ENCODE measurements at regions not wholly inside any gene's neighbourhood (a gene's known extent, or its start where the extent isn't known, plus 50 kb on each side); places are given as distances from the start of the nearest gene placed in this dataset.
A peak's percentile ranks its signal among the peaks of the same experiment; 100 is the strongest.
"Not testable (repeated sequence)": the region's sequence is repeated elsewhere in the genome, so short reads cannot be mapped to it uniquely, and the experiment has no call there.

DNA sequence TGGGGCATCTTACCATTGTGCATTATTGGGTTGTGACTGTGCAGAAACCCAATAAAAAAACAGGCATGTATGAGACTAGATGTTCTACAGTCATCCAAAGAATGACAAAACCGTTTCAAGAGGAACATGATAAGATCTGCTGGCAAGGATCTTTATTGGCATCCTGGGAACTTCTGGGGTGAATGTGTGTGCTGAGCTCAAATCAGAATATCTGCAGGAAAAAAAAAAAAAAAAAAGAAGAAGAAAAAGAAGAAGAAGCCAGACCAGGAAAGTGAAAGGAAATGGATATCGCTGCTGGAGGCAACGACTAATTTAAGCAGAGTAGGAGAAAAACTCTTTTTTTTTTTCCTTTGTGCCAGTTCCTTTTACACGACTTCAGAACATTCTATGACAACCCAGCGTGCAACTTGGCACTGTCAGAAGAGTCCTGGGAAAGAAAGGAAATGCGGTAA is 484.2 kb upstream of the BOD1L1 start:
- peak; percentile 92 for DNase-seq (ENCODE audit: low read depth)

DNA sequence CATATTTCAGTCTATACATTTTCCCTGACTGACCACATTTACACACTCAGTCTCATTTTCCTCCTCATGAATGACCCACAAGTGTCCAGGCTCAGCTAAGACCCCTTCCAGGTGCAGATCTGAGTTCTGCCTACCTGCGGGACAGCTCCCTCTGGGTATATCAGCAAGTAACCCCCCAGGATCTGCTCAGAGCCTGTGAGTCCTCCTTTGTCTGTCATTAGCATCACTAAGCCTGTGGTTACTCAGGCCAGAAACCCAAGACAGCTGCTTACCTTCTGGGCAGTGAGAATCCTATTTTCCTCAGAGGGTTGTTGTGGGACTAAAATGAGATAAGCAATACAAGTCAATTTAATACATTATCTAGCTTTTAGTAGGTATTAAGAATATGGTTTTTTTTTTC is 487.6 kb upstream of the BOD1L1 start:
- DNase-seq (ENCODE audit: low read depth): no peak

DNA sequence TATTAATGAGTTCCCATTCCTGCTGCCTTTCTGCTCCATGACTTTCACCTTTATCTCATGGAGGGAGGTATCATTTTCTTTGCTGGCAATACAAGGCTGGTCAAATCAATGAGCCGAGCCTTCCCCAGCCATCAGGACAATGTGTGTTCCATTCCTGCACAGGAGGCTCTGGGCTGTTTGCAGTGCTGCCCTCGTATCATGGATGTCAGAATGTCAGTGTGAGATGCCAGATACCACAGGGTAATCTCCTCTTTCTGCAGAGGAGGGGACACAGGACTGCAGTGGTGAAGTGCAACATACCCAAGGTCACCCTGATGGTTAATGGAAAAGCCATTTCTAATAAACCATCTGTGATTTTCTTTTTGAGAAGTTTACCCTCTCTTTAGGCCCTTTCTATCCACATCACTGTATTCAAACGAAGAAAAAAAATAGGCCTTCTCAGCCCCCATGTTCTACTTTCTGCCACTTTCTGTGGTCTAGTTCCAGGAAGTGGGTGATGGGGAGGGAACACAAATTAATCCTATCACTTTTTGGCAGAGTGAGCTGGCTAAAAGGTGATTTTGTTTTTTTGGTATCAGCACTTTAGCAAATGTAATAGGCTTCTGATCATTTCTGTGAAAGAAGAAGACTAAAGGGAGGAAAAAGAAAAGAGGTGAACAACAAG is 490.2 kb upstream of the BOD1L1 start:
- no peak for DNase-seq (ENCODE audit: low read depth)

DNA sequence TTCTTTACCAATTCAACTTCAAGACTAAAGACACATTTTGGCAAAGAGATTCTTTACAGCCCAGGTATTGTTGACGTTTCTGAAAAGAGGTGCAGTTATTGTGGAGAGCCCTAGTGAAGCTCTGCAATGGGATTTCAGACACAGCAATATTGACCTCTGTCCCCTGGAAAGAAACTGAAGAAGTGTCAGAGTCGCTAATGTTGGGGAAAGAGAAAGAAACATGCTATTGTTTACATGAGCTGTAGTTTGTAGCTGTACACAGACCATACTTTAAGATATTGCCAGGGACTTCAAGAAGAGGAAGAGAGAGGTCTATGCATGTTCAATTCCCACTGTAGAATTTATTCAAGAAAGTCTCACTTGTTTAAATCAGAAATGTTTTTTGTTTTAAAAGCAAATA is 497.3 kb upstream of the BOD1L1 start:
- DNase-seq (ENCODE audit: low read depth): no peak

DNA sequence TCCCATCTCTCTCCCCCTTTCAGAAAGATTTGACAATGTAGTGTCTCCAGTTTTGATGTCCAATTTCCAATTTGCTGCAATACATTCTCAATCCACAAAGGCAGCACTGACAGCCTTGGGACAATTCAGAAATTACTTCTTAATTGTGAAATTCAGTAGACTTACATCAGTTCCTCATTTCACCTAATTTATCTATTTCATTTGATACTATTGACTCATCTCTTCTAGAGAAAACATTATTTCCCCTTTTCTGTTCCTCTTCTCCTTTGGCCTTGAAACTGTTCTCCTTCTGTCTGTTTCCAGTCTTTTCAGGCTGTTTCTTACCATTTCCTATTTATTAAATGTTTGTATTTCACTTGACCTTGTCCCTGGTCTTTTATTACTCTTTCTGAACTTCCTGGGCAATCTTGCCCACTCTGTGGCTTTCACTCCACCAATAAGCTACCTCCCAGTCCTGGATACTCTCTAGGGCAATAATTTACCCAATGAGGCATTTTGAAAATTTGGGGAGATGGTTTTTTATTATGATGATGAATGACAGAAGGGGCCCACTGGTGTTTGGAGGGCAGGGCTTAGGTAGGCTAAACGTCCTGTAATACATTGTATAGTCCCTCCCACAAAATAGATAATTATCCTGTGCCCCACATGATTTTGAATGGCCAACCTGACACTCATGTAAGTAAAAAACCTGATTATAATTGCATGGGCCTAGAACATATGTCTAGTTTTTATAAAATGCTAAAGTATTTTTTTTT is 498.0 kb upstream of the BOD1L1 start:
- DNase-seq (ENCODE audit: low read depth): no peak

DNA sequence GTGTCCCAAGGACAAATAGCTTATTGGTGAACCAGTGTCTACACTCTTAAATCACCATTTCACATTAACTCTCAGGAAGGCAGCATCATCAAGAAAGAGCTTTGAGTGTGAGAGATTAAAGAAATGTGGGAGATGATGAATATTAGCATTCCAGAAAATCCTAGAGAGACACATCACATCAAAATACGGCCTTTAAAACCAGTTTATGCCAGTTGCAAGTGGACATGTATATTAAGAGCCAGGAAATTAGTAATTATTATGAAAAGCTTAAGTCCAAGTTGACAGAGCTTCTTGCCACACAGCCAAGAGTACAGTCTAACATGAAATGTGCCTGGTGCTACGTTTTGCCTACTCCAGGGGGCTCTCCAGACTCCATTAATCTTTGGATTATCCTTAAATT is 503.0 kb upstream of the BOD1L1 start:
- DNase-seq (ENCODE audit: low read depth): peak; percentile 64

DNA sequence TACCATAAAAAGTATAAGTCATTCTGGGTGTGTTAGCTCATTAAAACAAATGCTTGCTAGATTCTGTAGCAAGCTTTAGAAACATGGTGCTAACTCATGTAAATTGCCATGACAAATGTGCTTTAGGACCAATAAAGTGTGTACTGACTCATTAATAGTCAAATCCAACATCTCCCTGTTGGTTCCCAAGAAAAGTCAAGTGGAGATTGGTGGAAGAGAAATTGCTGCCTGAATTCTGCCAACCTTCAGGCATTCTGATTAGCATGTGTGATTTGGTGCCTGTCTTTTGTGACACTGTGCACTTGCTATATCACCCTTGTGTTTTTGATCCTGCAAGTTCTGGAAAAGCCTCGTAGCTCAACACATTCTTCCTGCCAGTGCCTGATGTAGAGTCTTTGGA is 503.8 kb upstream of the BOD1L1 start:
- DNase-seq (ENCODE audit: low read depth): no peak

DNA sequence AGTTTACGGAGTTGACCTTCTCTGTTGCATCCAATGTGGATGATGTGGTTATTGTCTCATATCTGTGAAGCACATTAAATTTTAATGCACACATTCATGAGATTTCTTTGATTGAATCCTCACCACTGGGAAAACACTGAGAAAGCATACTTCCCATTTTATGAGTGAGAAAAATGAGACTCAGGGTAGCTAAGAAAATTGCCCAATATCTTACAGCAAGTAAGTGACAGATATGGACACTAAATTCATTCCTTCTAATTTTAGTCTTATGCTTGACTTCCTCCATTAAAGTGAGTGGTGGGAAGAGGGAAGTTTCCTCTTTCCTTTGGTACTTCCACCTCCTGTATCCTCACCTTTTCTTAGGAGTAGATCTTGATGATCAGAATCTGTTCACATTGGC is 504.8 kb upstream of the BOD1L1 start:
- DNase-seq (ENCODE audit: low read depth): no peak

DNA sequence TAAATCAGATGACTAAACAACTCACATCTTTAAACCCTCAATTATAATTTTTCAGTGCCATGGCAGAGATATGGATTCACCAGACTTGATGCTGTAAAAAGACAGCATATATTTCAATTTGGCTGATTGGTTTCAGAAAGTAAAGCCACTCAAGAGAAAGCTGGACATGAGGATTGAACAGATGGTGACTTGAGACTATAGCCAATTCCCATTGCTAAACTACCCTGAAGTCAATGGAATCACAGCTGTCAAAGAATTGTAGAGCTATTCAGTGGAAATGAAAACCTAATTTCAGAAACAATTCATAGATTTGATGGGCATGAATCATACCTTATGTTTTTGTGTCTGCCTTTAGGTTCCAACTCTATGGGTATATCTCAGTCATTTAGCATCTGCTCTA is 510.6 kb upstream of the BOD1L1 start:
- no peak for DNase-seq (ENCODE audit: low read depth)

DNA sequence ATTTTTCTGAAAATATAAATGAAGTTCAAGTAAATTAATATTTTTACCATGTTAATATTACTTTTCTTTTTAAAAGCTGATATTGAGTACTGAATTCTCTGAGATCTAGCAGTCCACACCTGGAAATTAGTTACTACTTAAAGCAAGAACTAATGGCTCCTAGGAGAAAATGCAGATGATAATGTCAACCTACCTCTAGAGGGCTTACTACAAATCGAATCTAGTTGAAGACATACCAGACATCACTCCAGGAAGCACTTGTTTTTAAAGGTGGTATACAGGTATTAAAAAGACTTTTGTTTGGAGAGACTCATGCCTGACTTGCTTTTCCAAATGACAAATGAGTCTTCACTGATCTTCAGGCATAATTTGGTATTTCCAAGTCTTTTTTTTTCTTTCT is 516.4 kb upstream of the BOD1L1 start:
- DNase-seq (ENCODE audit: low read depth): no peak

DNA sequence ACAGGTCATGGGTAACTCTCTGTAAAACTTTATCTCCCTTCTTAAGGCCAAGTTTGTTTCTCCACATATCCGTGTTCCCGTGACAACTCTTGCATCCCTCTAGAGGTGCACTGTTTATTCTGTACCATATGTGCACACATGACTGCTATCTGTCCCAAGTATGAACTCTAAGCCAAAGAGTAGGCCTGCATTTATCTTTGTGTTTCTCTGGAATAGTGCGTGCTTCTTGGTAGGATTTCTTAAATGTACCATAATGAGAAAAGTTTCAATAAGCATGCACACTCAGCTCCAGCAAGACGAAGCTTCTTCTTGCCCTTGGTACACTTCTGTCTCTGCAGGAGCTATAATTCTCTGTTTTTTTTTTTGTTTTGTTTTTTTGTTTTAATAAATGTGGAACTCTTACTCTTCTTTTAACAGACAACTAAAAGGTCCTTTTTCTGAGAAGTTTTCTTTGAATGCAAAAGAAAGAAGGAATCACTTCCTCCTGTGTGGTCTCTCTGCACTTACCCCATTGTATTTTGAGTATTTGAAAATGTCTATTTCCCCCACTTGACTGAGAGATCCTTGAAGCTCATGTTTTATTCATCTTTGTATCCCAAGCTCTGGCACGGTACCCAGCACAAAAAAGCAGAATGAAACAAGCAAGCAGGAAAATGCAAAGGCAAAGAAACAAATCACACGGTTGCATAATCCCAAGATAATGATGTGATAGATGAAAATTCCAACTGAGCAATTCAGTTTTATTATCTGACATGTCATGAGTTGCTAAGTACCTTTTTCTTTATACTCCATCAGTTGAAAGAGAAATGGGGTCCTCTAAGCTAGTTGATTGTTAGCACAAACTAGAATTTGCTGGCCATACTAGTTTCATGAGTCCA is 521.9 kb upstream of the BOD1L1 start:
- DNase-seq (ENCODE audit: low read depth): no peak

DNA sequence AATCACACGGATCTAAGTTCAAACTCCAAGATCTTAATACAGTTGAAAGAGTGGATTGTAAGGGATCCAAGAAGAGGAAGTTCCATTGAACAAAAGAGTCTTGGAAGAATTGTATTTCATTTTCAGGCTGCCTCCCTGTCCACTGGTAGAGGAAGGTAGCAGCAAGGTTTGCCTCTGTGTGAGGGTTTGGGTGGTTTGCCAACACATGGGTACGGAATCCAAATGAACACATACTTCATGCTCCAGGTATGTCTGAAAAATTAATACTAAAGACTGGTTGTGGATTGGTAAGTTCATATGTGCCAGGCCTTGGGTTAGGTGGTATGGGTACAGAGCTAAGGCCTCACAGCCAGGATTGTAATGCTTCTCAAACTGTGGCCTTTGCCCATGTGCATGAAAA is 523.6 kb upstream of the BOD1L1 start:
- no peak for DNase-seq (ENCODE audit: low read depth)

DNA sequence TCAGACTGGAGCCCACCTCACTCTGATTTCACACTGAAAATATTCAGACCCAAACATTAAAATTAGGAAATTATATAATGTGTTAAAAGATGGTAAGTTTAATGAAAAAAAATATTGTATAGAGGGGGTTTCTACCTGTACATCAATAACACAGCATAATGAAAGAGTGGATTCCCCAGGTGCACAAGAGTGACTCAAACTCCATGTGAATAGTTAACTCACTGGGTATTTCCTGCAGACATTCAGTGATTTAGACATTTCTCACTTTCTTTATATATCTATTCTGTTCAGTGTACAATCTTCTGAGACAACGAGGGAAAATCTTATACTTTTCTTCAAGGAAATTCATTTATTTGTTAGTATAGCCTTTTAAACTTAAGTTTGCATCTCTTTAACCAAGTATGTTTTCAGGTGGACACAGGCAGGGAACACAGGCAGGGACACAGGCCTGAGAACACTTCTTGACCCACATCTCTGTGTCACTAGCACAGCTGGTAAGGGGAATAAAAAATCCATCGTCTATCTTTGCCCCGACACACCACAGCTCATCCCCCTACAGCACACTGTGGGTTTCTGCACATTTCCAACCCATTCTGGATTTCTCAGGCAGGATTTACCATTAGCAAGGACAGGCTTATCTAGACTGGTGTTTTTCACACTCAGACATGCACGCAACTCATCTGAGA is 525.5 kb upstream of the BOD1L1 start:
- DNase-seq (ENCODE audit: low read depth): no peak

DNA sequence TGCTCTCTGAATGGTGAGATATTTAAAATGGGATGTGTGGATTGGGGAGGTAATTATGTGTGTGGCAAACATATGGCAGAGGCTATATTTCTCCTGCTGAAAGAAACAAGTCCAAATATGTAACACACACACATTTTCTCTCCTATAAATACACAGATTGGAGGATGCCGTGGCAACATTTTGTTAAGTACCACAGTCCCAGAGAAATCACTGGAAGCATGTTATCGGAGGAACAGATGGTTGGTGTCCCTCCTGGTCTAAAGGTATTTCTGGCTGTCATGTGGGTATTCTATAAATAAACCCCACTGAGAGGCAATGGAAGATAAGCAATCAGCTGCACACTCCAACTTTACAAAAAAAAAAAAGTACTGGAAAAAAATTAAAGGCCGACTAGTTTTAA is 528.3 kb upstream of the BOD1L1 start:
- DNase-seq (ENCODE audit: low read depth): no peak

DNA sequence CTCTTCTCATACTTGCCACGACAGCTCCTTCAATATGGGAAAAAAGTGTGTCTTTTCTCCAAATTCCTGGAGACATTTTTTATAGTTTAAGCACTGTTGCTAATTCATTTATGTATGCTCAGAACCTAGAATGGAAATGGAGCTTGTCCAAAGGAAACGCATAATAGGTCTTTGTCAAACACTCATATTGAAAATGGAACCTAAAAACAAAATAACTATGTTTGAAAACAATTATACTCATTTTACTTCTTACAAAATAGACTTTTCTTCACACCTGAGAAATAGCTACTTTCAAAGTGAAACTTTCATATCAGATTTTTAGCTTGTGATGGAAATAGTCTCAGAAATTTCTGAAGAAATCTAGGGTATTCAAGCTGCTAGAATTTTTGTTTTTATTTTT is 529.7 kb upstream of the BOD1L1 start:
- no peak for DNase-seq (ENCODE audit: low read depth)

DNA sequence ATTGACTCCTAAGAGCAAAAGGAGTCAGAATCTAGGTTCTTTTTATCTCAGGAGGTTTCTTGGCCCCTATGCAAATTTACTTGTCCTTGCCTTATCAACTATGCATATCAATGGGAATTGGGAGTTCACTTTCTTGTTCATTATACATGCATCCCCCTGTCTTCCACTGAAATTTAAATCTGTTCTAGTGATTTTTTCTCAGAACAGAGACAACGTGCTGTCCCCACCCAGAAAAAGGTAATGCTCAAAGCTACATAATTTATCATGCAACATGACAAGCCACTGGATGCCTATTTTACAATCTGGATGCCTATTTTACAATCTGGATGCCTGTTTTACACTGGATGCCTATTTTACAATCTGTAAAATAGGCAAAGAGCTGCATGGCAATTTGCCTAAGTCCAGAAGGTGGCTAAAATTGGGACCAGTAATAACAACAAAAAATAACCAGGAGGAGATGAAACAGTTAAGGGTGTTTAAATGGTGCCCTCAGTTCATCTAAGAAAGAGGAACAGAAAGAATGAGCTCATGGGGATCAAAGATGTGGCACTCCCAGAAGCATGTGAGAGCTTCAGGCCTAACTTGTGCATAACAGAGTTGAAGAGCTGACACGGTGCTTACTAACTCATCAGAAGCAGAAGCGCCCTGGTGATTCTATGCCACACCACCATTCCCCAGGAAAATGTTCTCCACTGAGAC is 537.8 kb upstream of the BOD1L1 start:
- no peak for DNase-seq (ENCODE audit: low read depth)

DNA sequence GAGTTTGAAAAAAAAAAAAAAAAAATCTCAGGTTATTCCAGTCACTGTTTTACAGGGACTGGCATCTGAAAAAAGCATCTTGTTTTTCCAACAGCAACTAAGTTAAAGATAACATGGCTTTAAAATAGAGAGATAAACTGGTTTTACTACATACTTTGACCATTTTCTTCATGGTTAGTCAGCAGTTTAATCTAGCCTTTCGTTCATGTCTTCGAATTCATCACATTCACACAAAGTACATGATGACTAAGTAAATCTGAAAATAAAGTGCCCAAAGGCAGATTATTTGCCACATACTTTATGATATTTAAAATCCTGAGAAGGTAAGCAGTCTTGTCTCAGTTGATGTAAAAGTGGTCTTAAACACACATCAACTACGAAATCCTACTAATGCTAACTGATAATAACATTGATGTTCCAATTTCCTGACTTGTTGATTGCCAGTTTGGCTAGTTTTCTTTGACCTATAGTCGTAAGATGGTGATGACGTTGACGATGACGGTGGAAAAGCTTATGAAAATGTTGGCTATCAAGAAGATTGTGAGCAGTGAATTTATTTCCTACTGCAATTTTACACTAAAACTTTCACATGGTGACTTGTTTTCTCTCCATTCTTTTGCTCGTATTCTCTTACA is 540.5 kb upstream of the BOD1L1 start:
- no peak for DNase-seq (ENCODE audit: low read depth)

DNA sequence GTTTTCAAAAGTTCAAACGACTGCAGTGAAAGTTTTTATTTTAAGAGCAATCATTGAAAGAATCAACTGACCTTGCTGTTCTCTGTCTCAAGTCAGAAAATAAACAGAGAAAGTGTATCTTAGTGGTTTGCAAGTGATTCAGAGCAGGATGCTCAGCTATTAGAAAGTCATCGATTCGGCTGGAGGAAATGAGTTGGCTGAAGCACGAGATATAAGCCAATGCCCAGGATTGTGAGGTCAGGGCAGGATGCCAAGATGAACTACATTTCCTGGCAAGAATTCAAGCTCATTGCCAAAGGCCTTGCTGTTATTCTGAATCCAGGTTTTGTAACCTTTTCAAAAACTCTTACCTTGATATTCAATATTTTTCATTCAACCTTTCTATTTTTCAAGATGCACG is 541.4 kb upstream of the BOD1L1 start:
- peak; percentile 57 for DNase-seq (ENCODE audit: low read depth)

DNA sequence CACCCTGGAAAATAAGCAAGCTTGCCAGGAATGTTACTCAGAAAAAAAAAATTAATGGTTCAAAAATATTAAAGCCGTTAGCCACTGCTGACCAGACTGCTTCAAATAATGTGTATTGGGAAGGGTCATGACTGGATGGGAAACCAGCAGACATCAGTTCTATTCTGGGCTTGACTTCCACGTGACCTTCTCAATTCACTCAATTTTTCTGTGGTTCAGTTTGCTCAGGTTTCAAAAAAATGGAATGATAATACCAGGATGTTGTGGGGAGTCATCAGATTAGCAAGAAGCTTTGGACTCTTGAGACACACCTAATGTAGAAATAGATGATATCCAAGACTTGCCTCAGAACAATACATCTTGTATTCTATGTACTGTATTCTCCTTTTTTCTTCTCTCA is 541.9 kb upstream of the BOD1L1 start:
- no peak for DNase-seq (ENCODE audit: low read depth)

DNA sequence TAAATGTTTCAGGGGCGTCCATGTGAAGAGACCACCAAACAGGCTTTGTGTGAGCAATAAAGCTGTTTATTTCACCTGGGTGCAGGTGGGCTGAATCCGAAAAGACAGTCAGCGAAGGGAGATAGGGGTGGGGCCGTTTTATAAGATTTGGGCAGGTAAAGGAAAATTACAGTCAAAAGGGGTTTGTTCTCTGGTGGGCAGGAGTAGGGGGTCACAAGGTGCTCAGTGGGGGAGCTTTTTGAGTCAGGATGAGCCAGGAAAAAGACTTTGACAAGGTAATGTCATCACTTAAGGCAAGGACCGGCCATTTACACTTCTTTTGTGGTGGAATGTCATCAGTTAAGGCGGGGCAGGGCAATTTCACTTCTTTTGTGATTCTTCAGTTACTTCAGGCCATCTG is 542.4 kb upstream of the BOD1L1 start:
- not testable (repeated sequence) for DNase-seq (ENCODE audit: low read depth)

DNA sequence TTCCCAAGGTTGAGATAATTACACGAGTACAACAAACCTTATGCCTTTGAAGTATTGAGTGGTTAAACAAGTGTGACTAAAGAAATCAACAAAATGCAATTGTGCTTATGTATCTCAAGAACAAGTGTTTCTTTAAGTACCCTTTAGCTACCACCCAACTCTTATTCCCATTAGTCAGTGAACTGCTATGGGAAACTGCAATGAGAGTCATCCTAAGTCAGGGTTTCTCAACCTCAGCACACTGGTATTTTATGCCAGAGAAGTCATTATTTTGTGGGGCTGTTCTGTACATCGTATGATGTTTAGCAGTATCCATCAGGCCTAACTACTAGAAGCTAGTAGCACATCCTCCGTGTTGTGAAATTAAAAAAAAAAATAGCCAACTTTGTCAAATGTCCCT is 549.1 kb upstream of the BOD1L1 start:
- no peak for DNase-seq (ENCODE audit: low read depth)

All from GM04503 (cell line).